ENCODE measurements at regions not wholly inside any gene's neighbourhood (a gene's known extent, or its start where the extent isn't known, plus 50 kb on each side); places are given as distances from the start of the nearest gene placed in this dataset.

GRCh38 chr7:130931423-130931822, 197.4 kb upstream of the KLF14 start:
- no peak for TF ChIP-seq CTCF (IDR thresholded peaks at IDR 0.05)
- no peak for TF ChIP-seq EZH2 (IDR thresholded peaks at IDR 0.05; ENCODE audit: borderline replicate concordance, insufficient read depth, low read depth, low read length, poor library complexity, severe bottlenecking)

Data from B cell (primary cell).